SK-N-DZ (cell line): ENCODE measurements at regions not wholly inside any gene's neighbourhood (a gene's known extent, or its start where the extent isn't known, plus 50 kb on each side); places are given as distances from the start of the nearest gene placed in this dataset.
"Not testable (repeated sequence)": the region's sequence is repeated elsewhere in the genome, so short reads cannot be mapped to it uniquely, and the experiment has no call there.

Experiments used
- DNase-seq: peaks from one replicate; pipeline ENCODE4 v3.0.0-alpha.2; 2015; ENCODE audit warnings: low spot score

DNA sequence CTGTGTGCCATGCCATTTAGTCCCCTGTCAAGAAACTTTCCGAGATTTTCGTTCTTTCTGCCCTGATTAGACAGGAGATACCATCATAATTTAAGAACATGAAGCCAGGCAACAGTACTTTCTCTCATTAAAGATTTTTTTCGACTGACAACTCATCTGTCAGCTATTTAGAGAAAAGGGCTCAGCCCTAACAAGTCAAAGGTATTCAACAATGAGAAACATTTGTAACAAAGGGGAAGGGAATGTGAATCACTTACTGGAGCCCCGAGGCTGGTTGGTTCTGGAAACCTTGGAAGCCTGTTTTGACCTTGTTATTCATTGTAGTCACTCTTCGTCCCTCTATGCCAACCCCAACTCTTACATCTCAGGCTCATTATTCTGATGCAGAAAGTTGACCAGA, 199.4 kb downstream of the SPP2 start:
- no peak for DNase-seq

DNA sequence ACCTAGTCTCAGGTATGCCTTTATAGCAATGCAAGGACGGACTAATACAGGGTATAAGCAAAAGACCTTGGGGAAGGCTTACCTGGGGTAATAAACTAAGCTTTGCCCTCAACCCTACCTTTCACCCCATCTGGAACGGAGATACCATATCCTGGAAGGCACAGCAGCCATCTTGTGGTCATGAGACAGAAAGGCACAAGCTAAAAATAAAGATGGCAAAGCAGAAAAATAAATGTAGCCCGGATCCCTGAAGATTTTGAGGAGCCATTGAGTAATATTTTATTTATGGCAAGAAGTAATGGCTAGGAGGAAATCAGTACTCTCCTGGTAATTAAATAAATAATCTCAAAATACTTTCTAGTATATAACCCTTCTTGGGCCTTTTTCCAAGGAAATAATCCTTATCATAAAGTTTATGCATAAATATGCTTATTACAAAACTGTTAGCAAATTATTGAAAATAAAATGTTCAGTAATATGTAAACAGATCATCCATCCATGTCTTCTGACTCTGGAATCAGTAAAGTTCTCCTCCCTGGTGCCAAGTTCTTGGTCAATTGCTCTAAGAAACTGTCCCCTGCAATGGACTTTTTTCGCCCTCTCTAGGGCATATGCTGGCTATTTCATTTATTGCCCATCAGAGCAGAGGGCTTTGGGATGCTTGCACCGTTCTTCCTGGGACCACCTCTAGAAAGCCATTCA, 198.7 kb downstream of the SPP2 start:
- no peak for DNase-seq

DNA sequence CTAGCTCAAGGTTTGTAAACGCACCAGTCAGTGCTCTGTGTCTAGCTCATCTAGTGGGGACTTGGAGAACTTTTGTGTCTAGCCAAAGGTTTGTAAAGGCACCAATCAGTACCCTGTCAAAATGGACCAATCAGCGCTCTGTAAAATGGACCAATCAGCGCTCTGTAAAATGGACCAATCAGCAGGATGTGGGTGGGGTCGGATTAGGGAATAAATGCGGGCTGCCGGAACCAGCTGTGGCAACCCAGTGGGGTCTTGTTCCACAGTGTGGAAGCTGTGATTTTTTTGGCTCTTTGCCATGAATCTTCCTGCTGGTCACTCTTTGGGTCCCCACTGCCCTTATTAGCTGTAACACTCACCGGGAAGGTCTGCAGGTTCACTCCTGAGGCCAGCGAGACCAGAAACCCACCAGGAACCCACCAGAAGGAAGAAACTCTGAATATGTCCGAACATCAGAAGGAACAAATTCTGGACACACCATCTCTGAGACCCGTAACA, 197.8 kb downstream of the SPP2 start:
- DNase-seq, result not testable (repeated sequence)

DNA sequence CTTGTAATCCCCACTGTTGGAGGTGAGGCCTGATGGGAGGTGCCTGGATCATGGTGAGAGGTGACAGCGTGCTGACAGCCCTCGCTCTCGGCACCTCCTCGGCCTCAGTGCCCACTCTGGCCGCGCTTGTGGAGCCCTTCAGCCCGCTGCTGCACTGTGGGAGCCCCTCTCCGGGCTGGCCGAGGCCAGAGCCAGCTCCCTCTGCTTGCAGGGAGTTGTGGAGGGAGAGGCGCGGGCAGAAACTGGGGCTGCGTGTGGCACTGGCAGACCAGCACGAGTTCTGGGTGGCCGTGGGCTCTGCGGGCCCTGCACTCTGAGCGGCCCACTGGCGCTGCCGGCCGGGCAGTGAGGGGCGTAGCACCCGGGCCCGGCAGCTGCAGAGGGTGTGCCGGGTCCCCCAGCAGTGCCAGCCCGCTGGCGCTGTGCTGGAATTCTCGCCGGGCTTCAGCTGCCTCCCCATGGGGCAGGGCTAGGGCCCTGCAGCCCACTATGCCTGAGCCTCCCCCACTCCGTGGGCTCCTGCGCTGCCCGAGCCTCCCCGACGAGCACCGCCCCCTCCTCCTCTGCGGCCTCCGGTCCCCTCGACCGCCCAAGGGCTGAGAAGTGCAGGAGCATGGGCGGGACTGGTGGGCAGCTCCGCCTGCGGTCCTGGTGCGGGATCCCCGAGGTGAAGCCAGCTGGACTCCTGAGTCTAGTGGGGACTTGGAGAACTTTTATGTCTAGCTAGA, 197.1 kb downstream of the SPP2 start:
- DNase-seq, result no peak

DNA sequence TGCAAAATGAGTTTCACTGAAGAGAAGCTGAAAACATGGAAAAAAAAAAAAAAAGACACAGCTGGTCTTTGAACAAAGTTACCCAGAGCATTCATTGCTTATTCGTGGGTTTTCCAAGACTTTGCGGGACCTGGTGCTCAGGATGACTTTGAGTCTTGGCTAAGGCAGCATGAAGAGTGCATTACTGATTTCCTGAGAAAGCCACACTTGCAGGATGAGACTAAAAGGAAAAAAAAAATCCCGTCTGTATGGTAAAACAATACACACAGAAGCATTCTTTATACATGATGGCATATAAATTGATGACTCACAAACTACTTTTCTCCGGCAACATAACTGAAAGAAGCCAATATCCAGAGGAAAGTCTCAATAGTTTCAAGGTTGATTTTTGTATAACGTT, 195.4 kb downstream of the SPP2 start:
- no peak for DNase-seq

DNA sequence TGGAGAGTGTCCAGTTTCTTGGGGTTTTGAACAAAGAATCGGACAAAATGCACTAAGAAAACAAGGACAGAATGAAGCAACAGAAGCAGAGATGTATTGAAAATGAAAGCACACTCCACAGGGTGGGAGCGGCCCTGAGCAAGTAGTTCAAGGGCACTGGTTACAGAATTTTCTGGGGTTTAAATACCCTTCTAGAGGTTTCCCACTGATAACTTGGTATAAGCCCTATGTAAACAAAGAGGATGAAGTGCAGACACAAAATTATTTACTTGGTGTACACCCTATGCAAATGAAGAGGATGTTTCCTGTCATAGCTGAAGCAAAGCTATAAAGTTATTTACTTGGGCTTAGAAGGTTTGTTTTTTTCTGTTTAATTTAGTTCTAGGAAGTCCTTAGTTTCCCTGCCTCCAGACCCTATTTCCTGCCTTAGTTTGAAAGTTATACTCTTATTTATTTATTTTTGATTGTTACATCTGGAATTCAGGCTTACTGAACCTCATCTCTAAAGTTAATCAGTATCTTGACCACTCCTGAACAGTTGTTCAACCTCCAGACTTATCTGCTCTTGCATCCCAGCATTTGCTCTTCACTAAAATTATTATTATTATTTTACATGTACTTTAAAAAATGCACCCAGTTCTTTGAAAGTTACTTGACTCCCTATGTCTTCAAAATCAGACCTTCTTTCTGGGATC, 193.5 kb downstream of the SPP2 start:
- no peak for DNase-seq

DNA sequence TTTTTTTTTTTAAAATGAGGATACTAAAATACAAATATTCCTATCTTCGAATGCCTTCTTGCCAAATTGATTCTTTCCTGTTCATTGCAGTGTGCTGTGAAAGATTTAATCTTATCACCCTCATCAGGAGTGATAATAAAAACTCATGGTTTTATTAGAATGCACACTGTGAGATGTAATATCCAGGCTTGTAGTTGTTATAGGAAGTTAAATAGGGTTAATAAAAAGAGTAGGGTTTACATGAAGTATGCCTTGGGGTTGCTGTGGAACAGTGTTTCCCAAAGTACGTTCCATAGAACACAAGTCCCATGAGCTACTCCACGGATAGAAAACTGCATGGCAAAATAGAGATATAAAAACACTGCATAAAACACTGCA, 191.9 kb downstream of the SPP2 start:
- DNase-seq, result no peak

DNA sequence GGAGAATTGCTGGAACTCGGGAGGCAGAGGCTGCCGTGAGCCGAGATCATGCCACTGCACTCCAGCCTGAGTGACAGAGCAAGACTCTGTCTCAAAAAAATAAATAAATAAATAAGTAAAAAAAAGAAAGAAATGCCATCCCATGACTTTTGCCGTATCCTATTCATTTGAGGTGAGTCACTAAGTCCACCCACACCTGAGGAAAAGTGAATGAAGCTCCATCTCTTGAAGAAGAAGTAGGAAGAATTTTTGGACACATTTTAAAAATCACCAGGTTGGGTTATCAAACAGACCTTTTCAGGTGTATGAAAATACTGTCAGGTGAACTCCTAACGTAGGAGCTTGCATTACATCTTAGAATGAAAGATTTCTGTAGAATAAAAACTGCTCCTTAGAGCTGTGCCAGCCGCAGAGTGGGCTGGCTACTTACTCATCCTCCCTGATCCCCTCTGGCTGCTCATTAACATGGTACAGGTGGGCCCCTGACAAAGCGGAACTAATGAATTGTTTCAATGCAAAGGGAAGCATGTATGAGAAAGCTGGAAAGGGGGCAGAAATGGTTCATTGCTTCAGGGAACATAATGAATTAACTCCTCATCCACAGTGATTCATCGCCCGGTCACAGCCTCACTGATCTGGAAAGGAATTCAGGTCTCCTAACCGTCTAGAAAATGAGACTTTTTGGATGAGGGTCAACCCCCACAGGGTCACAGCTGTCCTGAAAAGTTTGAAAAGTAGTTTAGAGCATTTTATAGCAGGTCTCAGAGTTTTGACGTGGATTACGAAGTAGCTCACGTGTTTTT, 191.4 kb downstream of the SPP2 start:
- DNase-seq, result no peak

DNA sequence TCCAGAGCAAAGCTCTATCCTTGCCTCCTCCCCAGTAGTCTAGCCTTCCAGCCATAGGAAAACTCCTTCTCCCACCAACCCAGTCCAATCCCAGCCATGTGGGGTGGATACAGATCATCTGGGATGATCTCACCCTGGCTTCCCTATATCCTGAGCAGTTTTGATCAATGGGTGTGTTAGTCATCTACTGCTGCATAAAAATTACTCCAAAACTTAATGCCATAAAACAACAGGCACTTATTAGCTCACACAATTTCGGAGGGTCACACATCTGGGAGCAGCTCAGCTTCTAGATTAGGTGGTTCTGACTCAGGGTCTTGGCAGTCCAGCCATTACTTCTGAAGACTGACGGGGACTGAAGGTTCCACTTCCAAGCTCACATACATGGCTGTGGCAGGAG, 190.4 kb downstream of the SPP2 start:
- no peak for DNase-seq

DNA sequence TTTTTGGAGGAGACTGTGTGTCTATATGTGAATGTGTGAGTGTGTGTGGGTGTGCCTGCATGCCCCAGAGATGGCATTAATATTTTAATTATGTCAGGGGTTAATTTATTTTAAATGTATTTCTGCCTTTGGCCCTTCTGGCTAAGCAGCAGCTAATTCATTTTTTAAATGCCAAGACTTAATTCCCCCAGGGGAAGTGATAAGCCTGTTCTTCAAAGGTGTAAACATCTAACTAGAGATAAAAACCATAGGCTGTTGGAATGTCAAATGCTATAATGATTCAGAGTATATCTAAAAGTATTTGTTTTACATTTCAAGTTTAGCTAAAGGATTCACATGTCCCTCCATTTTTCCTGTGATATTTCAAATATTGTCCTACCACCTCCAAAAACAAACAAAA, 184.7 kb downstream of the SPP2 start:
- no peak for DNase-seq

DNA sequence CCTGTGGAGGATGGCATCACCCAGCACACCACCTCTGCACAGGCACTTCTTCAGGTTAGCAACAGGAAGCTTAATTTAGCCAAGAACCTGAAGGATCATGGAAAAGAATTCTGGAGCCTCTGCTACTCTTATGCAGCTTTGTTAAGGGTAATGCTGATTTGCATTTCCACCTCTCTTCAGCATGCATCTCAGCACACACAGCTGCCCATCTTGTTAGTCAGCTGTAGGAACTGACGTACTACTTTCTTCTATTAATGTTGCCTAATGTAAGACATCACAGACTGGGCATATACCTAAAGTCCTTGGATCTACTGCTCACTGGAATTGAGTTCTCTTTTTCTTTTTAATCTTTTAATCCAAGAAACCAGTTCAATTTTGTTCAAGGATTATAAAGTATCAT, 181.0 kb downstream of the SPP2 start:
- DNase-seq, result no peak

DNA sequence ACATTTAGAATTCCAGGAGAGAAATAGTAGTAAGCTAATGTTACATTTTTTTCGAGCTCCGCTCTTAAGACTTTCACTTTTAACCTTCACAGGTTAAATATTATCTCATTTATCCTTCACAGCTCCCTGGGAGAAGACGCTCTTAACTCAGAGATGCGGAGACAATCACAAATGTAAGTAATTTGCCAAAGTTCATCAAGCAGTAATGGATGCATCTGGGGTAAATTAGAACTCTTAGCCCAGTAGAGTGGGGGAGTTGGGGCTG, 168.5 kb downstream of the SPP2 start:
- no peak for DNase-seq

DNA sequence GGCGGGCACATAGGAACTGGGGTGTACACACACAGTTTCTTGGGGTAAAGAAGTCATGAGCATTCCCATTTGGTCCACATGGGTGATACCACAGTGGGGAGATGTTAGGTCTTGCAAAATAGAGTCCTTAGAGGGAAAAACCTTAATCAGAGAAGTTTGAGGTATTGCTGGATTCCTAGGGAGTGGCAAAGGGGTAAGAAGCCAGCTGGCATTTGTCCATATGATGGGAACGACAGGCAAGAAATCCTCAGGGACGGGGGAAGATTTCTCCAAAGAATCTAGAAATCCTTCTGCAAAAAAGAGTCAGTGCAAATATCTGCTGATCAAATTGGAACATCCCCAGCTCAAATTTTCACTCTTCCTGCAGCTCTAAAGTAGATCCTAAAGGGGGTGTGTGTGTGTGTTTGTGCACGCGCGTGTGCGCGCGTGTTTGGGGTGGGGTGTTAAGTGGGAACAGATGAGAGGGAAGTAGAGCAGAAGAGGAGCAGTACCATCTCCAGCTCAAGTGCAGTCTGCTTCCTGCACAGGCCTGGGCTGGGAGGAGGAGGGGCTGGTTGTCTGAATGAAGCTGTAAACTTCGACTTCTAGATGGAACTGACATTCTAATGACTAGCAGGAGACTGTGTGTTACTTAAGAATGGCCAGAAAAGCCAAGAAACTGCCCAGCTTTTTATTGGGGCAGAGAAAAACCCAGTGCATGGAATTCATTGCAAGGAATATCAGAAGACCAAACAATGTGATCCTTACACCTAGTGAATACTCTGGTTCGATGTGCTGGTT, 168.0 kb downstream of the SPP2 start:
- DNase-seq, result no peak

DNA sequence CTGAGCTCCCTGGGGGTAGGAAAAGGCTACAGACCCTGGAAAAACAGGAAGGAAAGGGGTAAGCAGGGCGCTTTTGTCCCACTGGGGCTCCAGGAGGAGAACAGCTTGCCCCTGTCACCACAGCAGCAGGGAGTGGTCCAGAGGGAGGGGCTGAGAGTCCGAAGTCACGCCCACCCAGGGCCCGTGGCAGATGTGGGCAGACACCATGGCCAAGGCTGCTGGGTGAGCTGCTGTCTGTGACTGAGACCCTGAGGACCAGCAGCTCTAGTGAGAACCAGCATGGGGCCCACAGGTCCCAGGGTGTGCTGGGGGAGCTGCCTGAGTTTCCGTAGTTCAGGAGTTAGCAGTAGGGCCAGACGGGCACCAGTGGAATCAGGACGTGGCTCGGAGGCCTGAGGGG, 162.0 kb downstream of the SPP2 start:
- DNase-seq, result peak; percentile 8

DNA sequence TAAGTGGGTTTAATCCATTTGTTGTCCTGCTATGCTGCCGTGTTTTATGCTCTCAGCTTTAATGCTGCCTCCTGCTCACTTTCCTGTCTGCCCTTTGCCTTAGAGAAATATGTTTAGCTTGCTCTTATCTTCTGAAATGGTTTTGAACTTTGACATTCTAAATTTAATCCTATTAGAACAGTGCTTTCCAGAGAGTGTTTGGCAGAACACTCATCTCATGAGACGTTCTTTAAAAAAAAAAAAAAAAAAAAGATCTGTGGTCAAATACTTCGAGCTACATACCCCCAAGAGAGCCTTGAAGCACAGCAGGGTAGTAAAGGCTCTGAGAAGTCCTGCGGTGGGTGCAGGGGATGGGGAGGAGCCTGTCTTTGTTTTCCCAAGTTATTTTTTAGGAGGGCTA, 161.3 kb downstream of the SPP2 start:
- peak; percentile 38 for DNase-seq

DNA sequence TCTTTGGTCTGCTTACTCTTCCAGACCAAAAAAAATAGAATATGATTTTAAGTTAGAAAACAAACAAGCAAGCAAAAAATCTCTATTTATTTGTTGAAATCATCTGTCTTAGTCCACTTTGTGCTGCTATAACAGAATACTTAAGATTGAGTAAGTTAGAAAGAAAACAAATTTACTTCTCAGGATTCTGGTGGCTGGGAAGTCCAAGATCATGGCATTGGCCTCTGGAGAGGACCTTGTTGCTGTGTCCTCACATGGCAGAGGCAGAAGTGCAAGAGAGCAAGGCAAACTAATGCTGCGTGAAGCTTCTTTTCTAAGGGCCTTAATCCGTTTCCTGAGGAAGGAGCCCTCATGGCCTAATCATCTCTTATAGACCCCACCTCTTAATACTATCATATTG, 156.2 kb downstream of the SPP2 start:
- DNase-seq, result no peak

DNA sequence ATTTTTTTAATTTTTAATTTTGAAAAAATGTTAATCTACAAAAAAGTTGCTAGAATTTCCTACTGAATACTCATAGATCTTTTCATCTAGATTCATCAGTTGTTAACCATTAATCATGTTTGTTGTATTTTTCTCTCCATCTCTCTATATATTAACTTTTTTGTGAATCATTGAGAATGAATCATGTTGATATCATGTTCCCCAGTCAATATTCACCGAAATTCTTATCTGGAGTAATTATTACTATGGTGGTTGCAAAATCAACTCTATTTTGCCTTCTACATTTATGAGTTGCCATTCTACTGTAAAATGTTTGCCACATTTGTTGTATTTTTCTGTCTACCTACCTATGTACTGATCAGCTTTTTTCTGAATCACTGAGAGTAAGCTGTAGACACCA, 154.0 kb downstream of the SPP2 start:
- no peak for DNase-seq

DNA sequence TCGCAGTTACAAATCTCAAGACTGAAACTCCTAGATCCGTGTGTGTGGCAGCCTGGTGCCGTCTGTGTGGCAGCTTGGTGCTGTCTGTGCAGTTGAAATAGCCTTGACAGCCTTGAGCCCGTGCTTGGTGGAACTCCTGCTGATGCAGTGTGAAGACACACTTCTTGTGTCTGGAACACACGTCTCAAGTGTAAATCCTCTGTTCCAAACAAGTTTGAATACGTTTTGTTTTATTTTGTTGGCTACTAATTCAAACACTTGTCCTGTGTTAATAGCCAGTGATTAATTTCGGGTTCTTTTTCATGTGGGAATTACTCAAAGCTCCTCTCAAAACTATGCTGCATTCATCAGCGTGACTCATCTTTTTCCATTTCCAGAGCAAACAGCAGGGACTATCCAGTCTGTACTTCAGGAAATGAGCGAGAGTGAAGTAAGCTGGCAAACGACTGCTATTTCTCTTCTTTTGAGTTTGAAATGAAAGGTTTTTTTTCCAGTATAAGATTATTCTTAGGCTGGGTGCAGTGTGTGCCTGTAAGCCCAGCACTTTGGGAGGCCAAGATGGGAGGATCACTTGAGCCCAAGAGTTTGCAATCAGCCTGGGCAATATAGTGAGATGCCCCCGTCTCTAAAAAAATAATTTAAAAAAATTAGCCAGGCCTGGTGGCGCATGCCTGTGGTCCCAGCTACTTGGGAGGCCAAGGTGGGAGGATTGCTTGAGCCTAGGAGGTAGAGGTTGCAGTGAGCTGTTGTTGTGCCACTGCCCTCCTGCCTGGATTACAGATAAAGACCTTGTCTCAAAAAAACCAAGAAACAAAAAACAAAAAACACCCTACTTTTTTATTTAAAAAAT, 152.9 kb downstream of the SPP2 start:
- DNase-seq, result no peak

DNA sequence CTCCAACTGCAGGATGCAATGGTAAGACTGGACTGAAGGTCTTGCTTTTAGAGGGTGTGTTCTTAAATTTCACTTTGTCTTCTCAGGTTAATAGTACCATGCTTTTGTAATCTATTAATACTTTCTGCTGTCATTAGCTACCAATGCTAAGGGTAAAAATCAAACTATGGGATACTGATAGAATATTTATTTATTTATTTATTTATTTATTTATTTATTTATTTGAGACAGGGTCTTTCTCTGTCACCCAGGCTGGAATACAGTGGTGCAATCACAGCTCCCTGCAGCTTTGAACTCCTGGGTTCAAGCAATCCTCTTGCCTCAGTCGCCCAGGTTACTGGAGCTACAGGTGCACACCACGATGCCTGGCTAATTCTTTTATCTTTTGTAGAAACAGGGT, 152.1 kb downstream of the SPP2 start:
- DNase-seq, result no peak

DNA sequence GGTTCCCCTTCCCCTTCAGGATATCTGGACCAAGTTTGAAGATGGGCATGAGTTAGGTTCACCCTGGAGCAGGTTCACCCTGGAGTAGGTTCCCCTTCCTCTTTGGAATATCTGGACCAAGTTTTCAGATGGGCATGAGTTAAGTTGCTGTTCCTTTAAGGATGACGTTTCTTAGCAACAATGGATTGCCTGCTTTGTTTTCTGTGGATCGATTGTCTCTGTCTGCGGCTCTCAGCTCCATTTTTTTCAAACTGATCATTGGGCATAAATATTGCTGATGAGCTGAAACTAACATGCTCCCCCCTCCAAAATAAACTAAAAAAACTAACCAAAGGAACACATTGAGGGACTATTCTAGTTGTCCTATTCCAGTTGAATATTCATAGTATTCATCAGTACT, 149.5 kb downstream of the SPP2 start:
- DNase-seq, result no peak

DNA sequence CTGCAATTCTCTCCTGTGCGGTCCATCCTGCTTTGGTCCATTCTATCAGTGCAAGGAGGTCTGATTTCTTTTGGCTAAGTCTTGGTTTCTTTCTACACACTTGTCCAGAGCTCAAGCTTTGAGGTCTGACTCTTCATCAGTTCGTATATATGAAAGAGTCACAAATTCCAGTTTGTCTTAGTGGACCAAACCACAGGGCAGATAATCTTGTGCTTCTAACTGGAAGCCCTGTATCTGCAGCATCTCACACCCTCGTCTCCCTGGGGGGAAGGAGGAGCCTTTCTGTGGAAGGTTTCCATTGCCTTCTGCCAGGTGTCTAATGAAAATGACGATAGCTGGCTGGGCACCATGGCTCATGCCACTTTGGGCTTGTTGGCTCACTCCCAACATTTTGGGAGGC, 148.5 kb downstream of the SPP2 start:
- no peak for DNase-seq
